ENCODE measurements at regions not wholly inside any gene's neighbourhood (a gene's known extent, or its start where the extent isn't known, plus 50 kb on each side); places are given as distances from the start of the nearest gene placed in this dataset.

DNA sequence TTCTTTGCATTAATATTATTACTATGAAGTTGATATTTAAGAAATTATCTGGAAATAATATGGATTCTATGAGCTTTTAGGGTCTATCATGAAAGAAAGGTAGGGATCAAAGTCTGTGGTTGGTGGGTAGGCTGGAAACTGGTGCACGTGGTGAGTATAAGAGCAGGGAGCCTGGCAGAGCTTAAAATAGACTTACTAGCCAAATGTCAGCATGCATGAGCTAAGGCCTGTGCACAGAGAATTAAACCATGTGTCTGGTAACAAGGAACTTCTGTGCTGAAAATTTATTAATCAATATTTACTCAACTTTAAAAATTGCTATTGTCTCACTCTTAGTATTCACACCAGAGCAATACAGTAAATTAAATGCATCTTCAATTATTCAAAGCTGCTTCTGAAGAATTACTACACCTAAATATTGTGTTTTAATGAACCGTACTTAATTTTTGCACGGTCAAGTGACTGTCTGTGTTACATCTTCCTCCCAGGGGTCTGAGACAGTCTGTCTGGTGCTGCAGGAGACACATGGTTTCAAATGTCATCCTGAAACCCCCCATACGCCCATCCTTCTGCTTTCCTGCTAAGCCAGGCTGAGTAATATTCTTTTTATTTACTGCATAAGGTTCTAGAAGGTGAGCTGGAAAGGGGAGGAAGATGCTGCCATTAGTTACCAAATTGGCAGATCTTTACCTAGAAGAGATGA lies 161.0 kb upstream of the NLRP1 start:
- POLR2A ChIA-PET: no interaction called here
- DNase-seq (ENCODE audit: low spot score): no peak
- TF ChIP-seq, protein P1, sequence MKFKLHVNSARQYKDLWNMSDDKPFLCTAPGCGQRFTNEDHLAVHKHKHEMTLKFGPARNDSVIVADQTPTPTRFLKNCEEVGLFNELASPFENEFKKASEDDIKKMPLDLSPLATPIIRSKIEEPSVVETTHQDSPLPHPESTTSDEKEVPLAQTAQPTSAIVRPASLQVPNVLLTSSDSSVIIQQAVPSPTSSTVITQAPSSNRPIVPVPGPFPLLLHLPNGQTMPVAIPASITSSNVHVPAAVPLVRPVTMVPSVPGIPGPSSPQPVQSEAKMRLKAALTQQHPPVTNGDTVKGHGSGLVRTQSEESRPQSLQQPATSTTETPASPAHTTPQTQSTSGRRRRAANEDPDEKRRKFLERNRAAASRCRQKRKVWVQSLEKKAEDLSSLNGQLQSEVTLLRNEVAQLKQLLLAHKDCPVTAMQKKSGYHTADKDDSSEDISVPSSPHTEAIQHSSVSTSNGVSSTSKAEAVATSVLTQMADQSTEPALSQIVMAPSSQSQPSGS (CRISPR knock-in tag; IDR thresholded peaks at IDR 0.05; ENCODE audit: borderline replicate concordance, low read depth): no peak
- TF ChIP-seq, protein P2, sequence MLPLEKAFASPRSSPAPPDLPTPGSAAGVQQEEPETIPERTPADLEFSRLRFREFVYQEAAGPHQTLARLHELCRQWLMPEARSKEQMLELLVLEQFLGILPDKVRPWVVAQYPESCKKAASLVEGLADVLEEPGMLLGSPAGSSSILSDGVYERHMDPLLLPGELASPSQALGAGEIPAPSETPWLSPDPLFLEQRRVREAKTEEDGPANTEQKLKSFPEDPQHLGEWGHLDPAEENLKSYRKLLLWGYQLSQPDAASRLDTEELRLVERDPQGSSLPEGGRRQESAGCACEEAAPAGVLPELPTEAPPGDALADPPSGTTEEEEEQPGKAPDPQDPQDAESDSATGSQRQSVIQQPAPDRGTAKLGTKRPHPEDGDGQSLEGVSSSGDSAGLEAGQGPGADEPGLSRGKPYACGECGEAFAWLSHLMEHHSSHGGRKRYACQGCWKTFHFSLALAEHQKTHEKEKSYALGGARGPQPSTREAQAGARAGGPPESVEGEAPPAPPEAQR (CRISPR knock-in tag; IDR thresholded peaks at IDR 0.05): no peak
- TF ChIP-seq, protein P3, sequence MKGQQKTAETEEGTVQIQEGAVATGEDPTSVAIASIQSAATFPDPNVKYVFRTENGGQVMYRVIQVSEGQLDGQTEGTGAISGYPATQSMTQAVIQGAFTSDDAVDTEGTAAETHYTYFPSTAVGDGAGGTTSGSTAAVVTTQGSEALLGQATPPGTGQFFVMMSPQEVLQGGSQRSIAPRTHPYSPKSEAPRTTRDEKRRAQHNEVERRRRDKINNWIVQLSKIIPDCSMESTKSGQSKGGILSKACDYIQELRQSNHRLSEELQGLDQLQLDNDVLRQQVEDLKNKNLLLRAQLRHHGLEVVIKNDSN (CRISPR knock-in tag; IDR thresholded peaks at IDR 0.05): no peak
- TF ChIP-seq GABPB1 (CRISPR knock-in tag; IDR thresholded peaks at IDR 0.05) (no peak), TEAD1 (CRISPR knock-in tag; IDR thresholded peaks at IDR 0.05) (no peak), MXD4 (CRISPR knock-in tag; IDR thresholded peaks at IDR 0.05; ENCODE audit: borderline replicate concordance) (no peak)
- TF ChIP-seq, protein P4, sequence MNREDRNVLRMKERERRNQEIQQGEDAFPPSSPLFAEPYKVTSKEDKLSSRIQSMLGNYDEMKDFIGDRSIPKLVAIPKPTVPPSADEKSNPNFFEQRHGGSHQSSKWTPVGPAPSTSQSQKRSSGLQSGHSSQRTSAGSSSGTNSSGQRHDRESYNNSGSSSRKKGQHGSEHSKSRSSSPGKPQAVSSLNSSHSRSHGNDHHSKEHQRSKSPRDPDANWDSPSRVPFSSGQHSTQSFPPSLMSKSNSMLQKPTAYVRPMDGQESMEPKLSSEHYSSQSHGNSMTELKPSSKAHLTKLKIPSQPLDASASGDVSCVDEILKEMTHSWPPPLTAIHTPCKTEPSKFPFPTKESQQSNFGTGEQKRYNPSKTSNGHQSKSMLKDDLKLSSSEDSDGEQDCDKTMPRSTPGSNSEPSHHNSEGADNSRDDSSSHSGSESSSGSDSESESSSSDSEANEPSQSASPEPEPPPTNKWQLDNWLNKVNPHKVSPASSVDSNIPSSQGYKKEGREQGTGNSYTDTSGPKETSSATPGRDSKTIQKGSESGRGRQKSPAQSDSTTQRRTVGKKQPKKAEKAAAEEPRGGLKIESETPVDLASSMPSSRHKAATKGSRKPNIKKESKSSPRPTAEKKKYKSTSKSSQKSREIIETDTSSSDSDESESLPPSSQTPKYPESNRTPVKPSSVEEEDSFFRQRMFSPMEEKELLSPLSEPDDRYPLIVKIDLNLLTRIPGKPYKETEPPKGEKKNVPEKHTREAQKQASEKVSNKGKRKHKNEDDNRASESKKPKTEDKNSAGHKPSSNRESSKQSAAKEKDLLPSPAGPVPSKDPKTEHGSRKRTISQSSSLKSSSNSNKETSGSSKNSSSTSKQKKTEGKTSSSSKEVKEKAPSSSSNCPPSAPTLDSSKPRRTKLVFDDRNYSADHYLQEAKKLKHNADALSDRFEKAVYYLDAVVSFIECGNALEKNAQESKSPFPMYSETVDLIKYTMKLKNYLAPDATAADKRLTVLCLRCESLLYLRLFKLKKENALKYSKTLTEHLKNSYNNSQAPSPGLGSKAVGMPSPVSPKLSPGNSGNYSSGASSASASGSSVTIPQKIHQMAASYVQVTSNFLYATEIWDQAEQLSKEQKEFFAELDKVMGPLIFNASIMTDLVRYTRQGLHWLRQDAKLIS (CRISPR knock-in tag; IDR thresholded peaks at IDR 0.05; ENCODE audit: borderline replicate concordance): no peak
- H3K27me3 Mint-ChIP-seq (ENCODE audit: low read depth): no peaks in the 10 kb centered on the region
- no peak overlapping the region for H3K27ac Mint-ChIP-seq
- ATAC-seq: no peak
- H3K4me3 Mint-ChIP-seq: no peak overlapping the region
- H3K4me1 Mint-ChIP-seq: peaks cover 4% of the 10 kb centered on the region; the same call in 1 of the 2 replicates
- H3K36me3 Mint-ChIP-seq: no peaks in the 10 kb centered on the region
- CTCF ChIA-PET: interaction anchor here (1.2 to 1.6 kb wide), 2 partner anchors 39 to 677 kb away, joined by 3 to 5 read pairs; no protein-coding TSS in a partner anchor
- no peaks in the 10 kb centered on the region for H3K9me3 Mint-ChIP-seq

DNA sequence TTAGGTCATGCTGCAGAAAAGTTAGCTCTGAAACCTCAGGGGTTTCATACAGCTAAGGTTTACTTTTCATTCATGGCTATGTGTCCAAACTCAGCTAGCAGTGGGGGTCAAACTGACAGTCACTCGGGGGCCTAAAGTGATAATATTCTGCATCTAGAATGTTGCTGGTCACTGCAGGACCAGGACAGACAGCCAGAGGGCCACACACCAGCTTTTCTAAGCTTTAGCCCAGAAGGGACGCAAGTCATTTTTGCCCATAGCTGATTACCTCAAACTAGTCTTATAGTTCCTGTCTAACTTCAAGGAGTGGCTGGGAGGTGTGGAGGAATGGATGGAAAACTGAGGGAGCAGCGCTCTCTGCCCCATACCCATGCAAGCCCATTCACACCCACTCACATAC lies 163.0 kb upstream of the NLRP1 start:
- Mint-ChIP-seq H3K27me3 (ENCODE audit: low read depth) (no peaks in the 10 kb centered on the region), H3K4me3 (no peak overlapping the region), H3K4me1 (no peaks in the 10 kb centered on the region), H3K27ac (no peak overlapping the region), H3K9me3 (no peaks in the 10 kb centered on the region), H3K36me3 (no peaks in the 10 kb centered on the region)
- POLR2A ChIA-PET: no interaction called here
- TF ChIP-seq, protein P5, sequence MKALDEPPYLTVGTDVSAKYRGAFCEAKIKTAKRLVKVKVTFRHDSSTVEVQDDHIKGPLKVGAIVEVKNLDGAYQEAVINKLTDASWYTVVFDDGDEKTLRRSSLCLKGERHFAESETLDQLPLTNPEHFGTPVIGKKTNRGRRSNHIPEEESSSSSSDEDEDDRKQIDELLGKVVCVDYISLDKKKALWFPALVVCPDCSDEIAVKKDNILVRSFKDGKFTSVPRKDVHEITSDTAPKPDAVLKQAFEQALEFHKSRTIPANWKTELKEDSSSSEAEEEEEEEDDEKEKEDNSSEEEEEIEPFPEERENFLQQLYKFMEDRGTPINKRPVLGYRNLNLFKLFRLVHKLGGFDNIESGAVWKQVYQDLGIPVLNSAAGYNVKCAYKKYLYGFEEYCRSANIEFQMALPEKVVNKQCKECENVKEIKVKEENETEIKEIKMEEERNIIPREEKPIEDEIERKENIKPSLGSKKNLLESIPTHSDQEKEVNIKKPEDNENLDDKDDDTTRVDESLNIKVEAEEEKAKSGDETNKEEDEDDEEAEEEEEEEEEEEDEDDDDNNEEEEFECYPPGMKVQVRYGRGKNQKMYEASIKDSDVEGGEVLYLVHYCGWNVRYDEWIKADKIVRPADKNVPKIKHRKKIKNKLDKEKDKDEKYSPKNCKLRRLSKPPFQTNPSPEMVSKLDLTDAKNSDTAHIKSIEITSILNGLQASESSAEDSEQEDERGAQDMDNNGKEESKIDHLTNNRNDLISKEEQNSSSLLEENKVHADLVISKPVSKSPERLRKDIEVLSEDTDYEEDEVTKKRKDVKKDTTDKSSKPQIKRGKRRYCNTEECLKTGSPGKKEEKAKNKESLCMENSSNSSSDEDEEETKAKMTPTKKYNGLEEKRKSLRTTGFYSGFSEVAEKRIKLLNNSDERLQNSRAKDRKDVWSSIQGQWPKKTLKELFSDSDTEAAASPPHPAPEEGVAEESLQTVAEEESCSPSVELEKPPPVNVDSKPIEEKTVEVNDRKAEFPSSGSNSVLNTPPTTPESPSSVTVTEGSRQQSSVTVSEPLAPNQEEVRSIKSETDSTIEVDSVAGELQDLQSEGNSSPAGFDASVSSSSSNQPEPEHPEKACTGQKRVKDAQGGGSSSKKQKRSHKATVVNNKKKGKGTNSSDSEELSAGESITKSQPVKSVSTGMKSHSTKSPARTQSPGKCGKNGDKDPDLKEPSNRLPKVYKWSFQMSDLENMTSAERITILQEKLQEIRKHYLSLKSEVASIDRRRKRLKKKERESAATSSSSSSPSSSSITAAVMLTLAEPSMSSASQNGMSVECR (CRISPR knock-in tag; IDR thresholded peaks at IDR 0.05; ENCODE audit: borderline replicate concordance): no peak
- TF ChIP-seq SP1 (CRISPR knock-in tag; conservative IDR thresholded peaks at IDR 0.05): no peak
- no peak for TF ChIP-seq CREB1 (CRISPR knock-in tag; IDR thresholded peaks at IDR 0.05)
- no peak for TF ChIP-seq ZNF219 (CRISPR knock-in tag; IDR thresholded peaks at IDR 0.05; ENCODE audit: borderline replicate concordance)
- CTCF ChIA-PET: interaction anchor here (0.8 to 2.1 kb wide), 4 partner anchors 24 to 322 kb away, joined by 3 to 8 read pairs (median 5); no protein-coding TSS in a partner anchor
- ATAC-seq (no peak), DNase-seq (ENCODE audit: low spot score) (no peak)
